ENCODE measurements at regions not wholly inside any gene's neighbourhood (a gene's known extent, or its start where the extent isn't known, plus 50 kb on each side); places are given as distances from the start of the nearest gene placed in this dataset.

- no peak for TF ChIP-seq TCF4 (CRISPR knock-in tag; IDR thresholded peaks at IDR 0.05; ENCODE audit: borderline replicate concordance)
- TF ChIP-seq CREB5 (CRISPR knock-in tag; IDR thresholded peaks at IDR 0.05; ENCODE audit: low read depth): no peak
- TF ChIP-seq ARNTL (CRISPR knock-in tag; IDR thresholded peaks at IDR 0.05; ENCODE audit: borderline replicate concordance, low read depth): no peak
- no peak for TF ChIP-seq BACH2 (CRISPR knock-in tag; IDR thresholded peaks at IDR 0.05; ENCODE audit: borderline replicate concordance)
- no peak for TF ChIP-seq ZFP3 (CRISPR knock-in tag; IDR thresholded peaks at IDR 0.05)
- TF ChIP-seq, protein P1, sequence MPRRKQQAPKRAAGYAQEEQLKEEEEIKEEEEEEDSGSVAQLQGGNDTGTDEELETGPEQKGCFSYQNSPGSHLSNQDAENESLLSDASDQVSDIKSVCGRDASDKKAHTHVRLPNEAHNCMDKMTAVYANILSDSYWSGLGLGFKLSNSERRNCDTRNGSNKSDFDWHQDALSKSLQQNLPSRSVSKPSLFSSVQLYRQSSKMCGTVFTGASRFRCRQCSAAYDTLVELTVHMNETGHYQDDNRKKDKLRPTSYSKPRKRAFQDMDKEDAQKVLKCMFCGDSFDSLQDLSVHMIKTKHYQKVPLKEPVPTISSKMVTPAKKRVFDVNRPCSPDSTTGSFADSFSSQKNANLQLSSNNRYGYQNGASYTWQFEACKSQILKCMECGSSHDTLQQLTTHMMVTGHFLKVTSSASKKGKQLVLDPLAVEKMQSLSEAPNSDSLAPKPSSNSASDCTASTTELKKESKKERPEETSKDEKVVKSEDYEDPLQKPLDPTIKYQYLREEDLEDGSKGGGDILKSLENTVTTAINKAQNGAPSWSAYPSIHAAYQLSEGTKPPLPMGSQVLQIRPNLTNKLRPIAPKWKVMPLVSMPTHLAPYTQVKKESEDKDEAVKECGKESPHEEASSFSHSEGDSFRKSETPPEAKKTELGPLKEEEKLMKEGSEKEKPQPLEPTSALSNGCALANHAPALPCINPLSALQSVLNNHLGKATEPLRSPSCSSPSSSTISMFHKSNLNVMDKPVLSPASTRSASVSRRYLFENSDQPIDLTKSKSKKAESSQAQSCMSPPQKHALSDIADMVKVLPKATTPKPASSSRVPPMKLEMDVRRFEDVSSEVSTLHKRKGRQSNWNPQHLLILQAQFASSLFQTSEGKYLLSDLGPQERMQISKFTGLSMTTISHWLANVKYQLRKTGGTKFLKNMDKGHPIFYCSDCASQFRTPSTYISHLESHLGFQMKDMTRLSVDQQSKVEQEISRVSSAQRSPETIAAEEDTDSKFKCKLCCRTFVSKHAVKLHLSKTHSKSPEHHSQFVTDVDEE (CRISPR knock-in tag; IDR thresholded peaks at IDR 0.05): no peak
- no peak for ATAC-seq
Measured at GRCh38 chr2:239567786-239568185, 167.0 kb upstream of the HDAC4 start.

GRCh38 chr2:239566995-239567568, 166.3 kb upstream of the HDAC4 start:
- no peak for TF ChIP-seq OSR1 (CRISPR knock-in tag; IDR thresholded peaks at IDR 0.05)
- no peak for TF ChIP-seq CREB5 (CRISPR knock-in tag; IDR thresholded peaks at IDR 0.05; ENCODE audit: low read depth)
- TF ChIP-seq ZNF70 (CRISPR knock-in tag; IDR thresholded peaks at IDR 0.05): no peak
- TF ChIP-seq POU6F1 (CRISPR knock-in tag; IDR thresholded peaks at IDR 0.05; ENCODE audit: borderline replicate concordance, low read depth): no peak
- TF ChIP-seq, protein P1 (CRISPR knock-in tag; IDR thresholded peaks at IDR 0.05): no peak
- TF ChIP-seq SNAI2 (CRISPR knock-in tag; IDR thresholded peaks at IDR 0.05): no peak
- TF ChIP-seq ZFP30 (CRISPR knock-in tag; IDR thresholded peaks at IDR 0.05): no peak
- no peak for TF ChIP-seq TCF4 (CRISPR knock-in tag; IDR thresholded peaks at IDR 0.05; ENCODE audit: borderline replicate concordance)
- no peak for TF ChIP-seq ARNTL (CRISPR knock-in tag; IDR thresholded peaks at IDR 0.05; ENCODE audit: borderline replicate concordance, low read depth)
- TF ChIP-seq ZNF8 (CRISPR knock-in tag; IDR thresholded peaks at IDR 0.05): no peak
- TF ChIP-seq TOX (CRISPR knock-in tag; IDR thresholded peaks at IDR 0.05; ENCODE audit: borderline replicate concordance): no peak
- no peak for TF ChIP-seq PATZ1 (CRISPR knock-in tag; IDR thresholded peaks at IDR 0.05; ENCODE audit: borderline replicate concordance)
- TF ChIP-seq ZNF565 (CRISPR knock-in tag; conservative IDR thresholded peaks at IDR 0.05; ENCODE audit: low read depth): no peak
- no peak for TF ChIP-seq ZFP3 (CRISPR knock-in tag; IDR thresholded peaks at IDR 0.05)
- no peak for TF ChIP-seq RARB (CRISPR knock-in tag; IDR thresholded peaks at IDR 0.05)
- TF ChIP-seq BACH2 (CRISPR knock-in tag; IDR thresholded peaks at IDR 0.05; ENCODE audit: borderline replicate concordance): no peak
- no peak for TF ChIP-seq ESRRG (CRISPR knock-in tag; IDR thresholded peaks at IDR 0.05)
- TF ChIP-seq PPARA (CRISPR knock-in tag; IDR thresholded peaks at IDR 0.05; ENCODE audit: borderline replicate concordance): no peak
- TF ChIP-seq, protein P2, sequence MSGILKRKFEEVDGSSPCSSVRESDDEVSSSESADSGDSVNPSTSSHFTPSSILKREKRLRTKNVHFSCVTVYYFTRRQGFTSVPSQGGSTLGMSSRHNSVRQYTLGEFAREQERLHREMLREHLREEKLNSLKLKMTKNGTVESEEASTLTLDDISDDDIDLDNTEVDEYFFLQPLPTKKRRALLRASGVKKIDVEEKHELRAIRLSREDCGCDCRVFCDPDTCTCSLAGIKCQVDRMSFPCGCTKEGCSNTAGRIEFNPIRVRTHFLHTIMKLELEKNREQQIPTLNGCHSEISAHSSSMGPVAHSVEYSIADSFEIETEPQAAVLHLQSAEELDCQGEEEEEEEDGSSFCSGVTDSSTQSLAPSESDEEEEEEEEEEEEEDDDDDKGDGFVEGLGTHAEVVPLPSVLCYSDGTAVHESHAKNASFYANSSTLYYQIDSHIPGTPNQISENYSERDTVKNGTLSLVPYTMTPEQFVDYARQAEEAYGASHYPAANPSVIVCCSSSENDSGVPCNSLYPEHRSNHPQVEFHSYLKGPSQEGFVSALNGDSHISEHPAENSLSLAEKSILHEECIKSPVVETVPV (CRISPR knock-in tag; IDR thresholded peaks at IDR 0.05): no peak

More at GRCh38 chr2:239566995-239567568, 166.3 kb upstream of the HDAC4 start:
- ATAC-seq: no peak
